Right lobe of liver (tissue), 4 donors: ENCODE measurements at regions not wholly inside any gene's neighbourhood (a gene's known extent, or its start where the extent isn't known, plus 50 kb on each side); places are given as distances from the start of the nearest gene placed in this dataset.

Source experiments
- POLR2A ChIP-seq: fragments of 450-650 bp; IDR thresholded peaks from one replicate; pipeline ENCODE4 v1.6.1; 2017; ENCODE audit warnings: antibody characterized with exemption, mild to moderate bottlenecking
- TF ChIP-seq, protein P1 (sequence below), 4 donors: fragments of 200-600 bp in 3 of 4; fragments of 450-650 bp in 1 of 4; IDR thresholded peaks; one replicate each; pipeline versions ENCODE4 v1.5.1 to v1.8.0; 2016 to 2022; ENCODE audit warnings: antibody characterized with exemption in 4 of 4, mild to moderate bottlenecking in 2 of 4
- donor health status: DM: no; HTN: no; CAD: no.
- donor health status: DM: no; HTN: no; CAD: no.
- donor health status: DM: no; HTN: yes; CAD: no.

DNA sequence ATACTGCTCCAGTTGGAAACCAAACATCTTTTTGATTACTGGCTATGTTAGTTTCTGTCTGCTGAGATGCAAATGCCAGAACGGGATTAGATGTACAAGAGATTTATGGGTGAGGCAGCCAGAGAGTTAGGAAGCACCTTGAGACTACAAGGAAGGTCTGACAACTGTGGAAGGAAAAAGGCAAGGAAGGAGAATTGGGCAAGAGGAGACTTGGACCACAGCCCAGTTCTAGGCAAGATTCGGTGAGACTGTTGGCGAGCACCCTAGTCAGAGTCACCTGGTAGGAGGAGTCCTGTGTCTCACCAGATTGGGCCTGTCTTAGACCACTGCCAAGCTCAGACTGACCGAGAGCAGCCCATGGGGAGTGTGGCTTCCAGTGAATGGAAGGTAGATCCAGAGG, 91.8 kb upstream of the F13A1 start:
- TF ChIP-seq, protein P1, sequence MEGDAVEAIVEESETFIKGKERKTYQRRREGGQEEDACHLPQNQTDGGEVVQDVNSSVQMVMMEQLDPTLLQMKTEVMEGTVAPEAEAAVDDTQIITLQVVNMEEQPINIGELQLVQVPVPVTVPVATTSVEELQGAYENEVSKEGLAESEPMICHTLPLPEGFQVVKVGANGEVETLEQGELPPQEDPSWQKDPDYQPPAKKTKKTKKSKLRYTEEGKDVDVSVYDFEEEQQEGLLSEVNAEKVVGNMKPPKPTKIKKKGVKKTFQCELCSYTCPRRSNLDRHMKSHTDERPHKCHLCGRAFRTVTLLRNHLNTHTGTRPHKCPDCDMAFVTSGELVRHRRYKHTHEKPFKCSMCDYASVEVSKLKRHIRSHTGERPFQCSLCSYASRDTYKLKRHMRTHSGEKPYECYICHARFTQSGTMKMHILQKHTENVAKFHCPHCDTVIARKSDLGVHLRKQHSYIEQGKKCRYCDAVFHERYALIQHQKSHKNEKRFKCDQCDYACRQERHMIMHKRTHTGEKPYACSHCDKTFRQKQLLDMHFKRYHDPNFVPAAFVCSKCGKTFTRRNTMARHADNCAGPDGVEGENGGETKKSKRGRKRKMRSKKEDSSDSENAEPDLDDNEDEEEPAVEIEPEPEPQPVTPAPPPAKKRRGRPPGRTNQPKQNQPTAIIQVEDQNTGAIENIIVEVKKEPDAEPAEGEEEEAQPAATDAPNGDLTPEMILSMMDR (IDR thresholded peaks at IDR 0.05) = no peak
- TF ChIP-seq POLR2A = no peak
